SU-DHL-6 (cell line): ENCODE measurements at regions not wholly inside any gene's neighbourhood (a gene's known extent, or its start where the extent isn't known, plus 50 kb on each side); places are given as distances from the start of the nearest gene placed in this dataset.

ENCODE experiments used
- CTCF ChIP-seq: fragments of 200-600 bp; sonication (generic); IDR thresholded peaks from one replicate; pipeline ENCODE4 v1.5.1; 2017; ENCODE audit warnings: antibody characterized with exemption, mild to moderate bottlenecking, low read length, moderate library complexity; ENCODE audit not compliant: insufficient read depth, poor library complexity, severe bottlenecking
- EZH2phosphoT487 ChIP-seq: fragments of 200-600 bp; sonication (generic), shearing (Covaris generic); conservative IDR thresholded peaks from 2 replicates; pipeline ENCODE4 v1.6.1; 2018; ENCODE audit warnings: mild to moderate bottlenecking, antibody characterized with exemption, low read length, moderate library complexity, mixed read lengths

- TF ChIP-seq CTCF: no peak
- no peak for TF ChIP-seq EZH2phosphoT487
Observed at GRCh38 chr3:43816372-43816771, 125.6 kb downstream of the ABHD5 start.
